ENCODE measurements at regions not wholly inside any gene's neighbourhood (a gene's known extent, or its start where the extent isn't known, plus 50 kb on each side); places are given as distances from the start of the nearest gene placed in this dataset.

GRCh38 chr12:98295681-98296080, 219.7 kb upstream of the TMPO start:
- Histone ChIP-seq H3K36me3 (no peaks in the 10 kb centered on the region), H3K4me1 (no peaks in the 10 kb centered on the region), H3K9me3 (no peaks in the 10 kb centered on the region), H3K27ac (no peak overlapping the region), H3K4me3 (no peak overlapping the region), H3K27me3 (replicated peaks in 1 of 7) (no peaks in the 10 kb centered on the region)
- intact Hi-C loops (cut with DNase I; ENCODE audit: low total_unique reads): no loop called here
- 67 to 80% (median 70%) methylated on average over 2 of the region's 2 CpGs for WGBS, 5 donors
- DNase-seq: no peak
- TF ChIP-seq POLR2A (IDR thresholded peaks at IDR 0.05) (no peak), POLR2AphosphoS5 (IDR thresholded peaks at IDR 0.05) (no peak), CTCF (IDR thresholded peaks at IDR 0.05 in 8 of 11, conservative IDR thresholded peaks at IDR 0.05 in 3 of 11) (no peak)

GRCh38 chr12:98296462-98297079, 218.8 kb upstream of the TMPO start:
- H3K9me3 ChIP-seq: no peaks in the 10 kb centered on the region
- no peak overlapping the region for H3K27ac ChIP-seq
- DNase-seq: no peak
- no peaks in the 10 kb centered on the region for H3K4me1 ChIP-seq
- TF ChIP-seq POLR2AphosphoS5 (IDR thresholded peaks at IDR 0.05) (no peak), CTCF (IDR thresholded peaks at IDR 0.05 in 8 of 11, conservative IDR thresholded peaks at IDR 0.05 in 3 of 11) (no peak), POLR2A (IDR thresholded peaks at IDR 0.05) (no peak)
- WGBS, 5 donors: 47 to 53% (median 49%) methylated on average over 6 of the region's 6 CpGs
- no peak overlapping the region for H3K4me3 ChIP-seq
- no peaks in the 10 kb centered on the region for H3K27me3 ChIP-seq (replicated peaks in 1 of 7)
- intact Hi-C loops (cut with DNase I; ENCODE audit: low total_unique reads): no loop called here
- H3K36me3 ChIP-seq: no peaks in the 10 kb centered on the region

GRCh38 chr12:98297538-98297937, 217.9 kb upstream of the TMPO start:
- 46 to 64% (median 55%) methylated on average over 3 of the region's 3 CpGs for WGBS, 5 donors

GRCh38 chr12:98308141-98308540, 207.2 kb upstream of the TMPO start:
- Histone ChIP-seq H3K27me3 (replicated peaks in 1 of 7) (peaks cover 0 to 14% (median 0%) of the 10 kb centered on the region in 7 donors), H3K4me1 (no peaks in the 10 kb centered on the region), H3K36me3 (no peaks in the 10 kb centered on the region), H3K4me3 (no peak overlapping the region), H3K27ac (no peak overlapping the region), H3K9me3 (no peaks in the 10 kb centered on the region)
- 78 to 93% (median 85%) methylated on average over 2 of the region's 2 CpGs for WGBS, 5 donors
- intact Hi-C loops (cut with DNase I; ENCODE audit: low total_unique reads): no loop called here
- DNase-seq: no peak
- no peak for TF ChIP-seq POLR2AphosphoS5 (IDR thresholded peaks at IDR 0.05)
- TF ChIP-seq CTCF (IDR thresholded peaks at IDR 0.05 in 8 of 11, conservative IDR thresholded peaks at IDR 0.05 in 3 of 11): no peak
- TF ChIP-seq POLR2A (IDR thresholded peaks at IDR 0.05): no peak

More at GRCh38 chr12:98297538-98297937, 217.9 kb upstream of the TMPO start:
- Histone ChIP-seq H3K9me3 (no peaks in the 10 kb centered on the region), H3K4me3 (no peak overlapping the region), H3K27me3 (replicated peaks in 1 of 7) (no peaks in the 10 kb centered on the region), H3K4me1 (no peaks in the 10 kb centered on the region), H3K36me3 (no peaks in the 10 kb centered on the region), H3K27ac (no peak overlapping the region)
- intact Hi-C loops (cut with DNase I; ENCODE audit: low total_unique reads): no loop called here
- TF ChIP-seq CTCF (IDR thresholded peaks at IDR 0.05 in 8 of 11, conservative IDR thresholded peaks at IDR 0.05 in 3 of 11): no peak
- TF ChIP-seq POLR2AphosphoS5 (IDR thresholded peaks at IDR 0.05): no peak
- TF ChIP-seq POLR2A (IDR thresholded peaks at IDR 0.05): no peak
- DNase-seq: no peak

All from spleen (tissue), 11 donors.